Keratinocyte (primary cell): ENCODE measurements at regions not wholly inside any gene's neighbourhood (a gene's known extent, or its start where the extent isn't known, plus 50 kb on each side); places are given as distances from the start of the nearest gene placed in this dataset.

Source experiments
- DNase-seq: peaks from one replicate; pipeline ENCODE4 v3.0.0-alpha.2; 2011; ENCODE audit warnings: low read depth, missing footprints, low spot score
- FAIRE-seq: peaks from 2 replicates; lab custom pipeline; 2011; peaks lifted over from hg19 to GRCh38; lab: Jason Lieb, UNC
- H2AFZ ChIP-seq: 2 replicates; pipeline ENCODE4 v1.6.0; 2012; ENCODE audit warnings: low read length, control low read depth, inconsistent platforms; ENCODE audit not compliant: control insufficient read depth
- H3K27ac ChIP-seq: 2 replicates; pipeline ENCODE4 v1.5.1; 2011; ENCODE audit warnings: low read length; ENCODE audit not compliant: control insufficient read depth, insufficient read depth
- H3K27me3 ChIP-seq: 3 replicates; pipeline ENCODE4 v1.6.0; 2011; ENCODE audit warnings: low read length; ENCODE audit not compliant: control insufficient read depth, insufficient read depth; ENCODE audit errors: extremely low read depth
- H3K36me3 ChIP-seq, 2 experiments: 2 replicates in 1 of 2; 3 replicates in 1 of 2; pipeline ENCODE4 v1.5.1; 2011; ENCODE audit warnings: low read length in 2 of 2, mild to moderate bottlenecking in 1 of 2; ENCODE audit not compliant: control insufficient read depth in 2 of 2, insufficient read depth in 2 of 2; ENCODE audit errors: extremely low read depth in 1 of 2
- H3K4me1 ChIP-seq: 3 replicates; pipeline ENCODE4 v1.5.1; 2011; ENCODE audit warnings: low read length; ENCODE audit not compliant: control insufficient read depth, insufficient read depth; ENCODE audit errors: extremely low read depth
- H3K4me2 ChIP-seq: 3 replicates; pipeline ENCODE4 v1.6.0; 2011; ENCODE audit warnings: low read depth, low read length; ENCODE audit not compliant: control insufficient read depth, insufficient read depth; ENCODE audit errors: extremely low read depth
- H3K4me3 ChIP-seq, 3 experiments: fragments of 200-600 bp in 1 of 3; sonication (generic) in 1 of 3; 2 replicates in 2 of 3; 3 replicates in 1 of 3; pipeline ENCODE4 v1.5.1; 2011 to 2016; ENCODE audit warnings: low read length in 3 of 3, mild to moderate bottlenecking in 3 of 3, control low read depth in 2 of 3, inconsistent platforms in 1 of 3, low read depth in 1 of 3, mixed read lengths in 1 of 3, mixed run types in 1 of 3, moderate library complexity in 1 of 3; ENCODE audit not compliant: control insufficient read depth in 2 of 3, insufficient read depth in 2 of 3; ENCODE audit errors: extremely low read depth in 1 of 3
- H3K79me2 ChIP-seq: 2 replicates; pipeline ENCODE4 v1.6.0; 2012; ENCODE audit warnings: low read length; ENCODE audit not compliant: control insufficient read depth, insufficient read depth
- H3K9ac ChIP-seq: 3 replicates; pipeline ENCODE4 v1.6.0; 2011; ENCODE audit warnings: low read length; ENCODE audit not compliant: control insufficient read depth, insufficient read depth; ENCODE audit errors: extremely low read depth
- H3K9me1 ChIP-seq: 3 replicates; pipeline ENCODE4 v1.6.0; 2011; ENCODE audit warnings: low read length; ENCODE audit not compliant: control insufficient read depth, insufficient read depth; ENCODE audit errors: extremely low read depth
- H3K9me3 ChIP-seq: 2 replicates; pipeline ENCODE4 v1.5.1; 2012; ENCODE audit warnings: low read depth, low read length; ENCODE audit not compliant: control insufficient read depth
- H4K20me1 ChIP-seq: 3 replicates; pipeline ENCODE4 v1.6.0; 2011; ENCODE audit warnings: low read length; ENCODE audit not compliant: control insufficient read depth, insufficient read depth; ENCODE audit errors: extremely low read depth
- CTCF ChIP-seq, 3 experiments: IDR thresholded peaks in 1 of 3; conservative IDR thresholded peaks in 1 of 3; optimal IDR thresholded peaks in 1 of 3; 2 replicates in 2 of 3; 3 replicates in 1 of 3; pipeline versions ENCODE3 to v1.5.1; 2011; ENCODE audit warnings: low read length in 3 of 3, mild to moderate bottlenecking in 3 of 3, moderate library complexity in 2 of 3, control low read depth in 1 of 3, inconsistent platforms in 1 of 3; ENCODE audit not compliant: insufficient read depth in 2 of 3; ENCODE audit errors: extremely low read depth in 1 of 3
- EZH2 ChIP-seq: IDR thresholded peaks from one replicate; pipeline ENCODE4 v1.6.1; 2012; ENCODE audit warnings: inconsistent platforms, mild to moderate bottlenecking, low read length, moderate library complexity
- dilution Hi-C: fragments of 300-500 bp; cut with MboI; formaldehyde crosslinking; loops from one replicate; pipeline ENCODE4 v1.7.0; 2020; ENCODE audit warnings: low sequenced_read_pairs; ENCODE audit not compliant: extremely low pct_ligation_motif_present

GRCh38 chr2:104023765-104024164 lies 830.1 kb upstream of the POU3F3 start:
- no peak overlapping the region for H3K4me3 ChIP-seq
- no peaks in the 10 kb centered on the region for H4K20me1 ChIP-seq
- no peaks in the 10 kb centered on the region for H3K27me3 ChIP-seq
- no peak for DNase-seq
- no peaks in the 10 kb centered on the region for H3K9me1 ChIP-seq
- no peak overlapping the region for H3K27ac ChIP-seq
- H3K36me3 ChIP-seq: no peaks in the 10 kb centered on the region
- FAIRE-seq: no peak
- no peak overlapping the region for H3K9ac ChIP-seq
- no peak for TF ChIP-seq CTCF (optimal IDR thresholded peaks at IDR 0.05 in 1 of 3, IDR thresholded peaks at IDR 0.05 in 1 of 3, conservative IDR thresholded peaks at IDR 0.05 in 1 of 3; ENCODE audit: extremely low read depth in 1 of 3, insufficient read depth in 2 of 3, low read length in 3 of 3)
- no peak for TF ChIP-seq EZH2
- H2AFZ ChIP-seq: no peak overlapping the region
- peaks cover 1% of the 10 kb centered on the region for H3K9me3 ChIP-seq
- dilution Hi-C loops: no loop called here
- no peak overlapping the region for H3K4me2 ChIP-seq
- no peaks in the 10 kb centered on the region for H3K79me2 ChIP-seq
- H3K4me1 ChIP-seq: no peaks in the 10 kb centered on the region

GRCh38 chr2:104025295-104025694 lies 828.6 kb upstream of the POU3F3 start:
- dilution Hi-C loops: no loop called here
- Histone ChIP-seq H3K9me1 (no peaks in the 10 kb centered on the region), H3K4me1 (no peaks in the 10 kb centered on the region), H3K79me2 (no peaks in the 10 kb centered on the region), H4K20me1 (no peaks in the 10 kb centered on the region), H3K36me3 (no peaks in the 10 kb centered on the region), H3K27me3 (no peaks in the 10 kb centered on the region), H2AFZ (no peak overlapping the region), H3K9ac (no peak overlapping the region), H3K4me2 (no peak overlapping the region), H3K4me3 (no peak overlapping the region), H3K27ac (no peak overlapping the region), H3K9me3 (peaks cover 1% of the 10 kb centered on the region)
- DNase-seq (no peak), FAIRE-seq (no peak)
- no peak for TF ChIP-seq EZH2
- no peak for TF ChIP-seq CTCF (optimal IDR thresholded peaks at IDR 0.05 in 1 of 3, IDR thresholded peaks at IDR 0.05 in 1 of 3, conservative IDR thresholded peaks at IDR 0.05 in 1 of 3; ENCODE audit: extremely low read depth in 1 of 3, insufficient read depth in 2 of 3, low read length in 3 of 3)
